ENCODE measurements at regions not wholly inside any gene's neighbourhood (a gene's known extent, or its start where the extent isn't known, plus 50 kb on each side); places are given as distances from the start of the nearest gene placed in this dataset.

DNA sequence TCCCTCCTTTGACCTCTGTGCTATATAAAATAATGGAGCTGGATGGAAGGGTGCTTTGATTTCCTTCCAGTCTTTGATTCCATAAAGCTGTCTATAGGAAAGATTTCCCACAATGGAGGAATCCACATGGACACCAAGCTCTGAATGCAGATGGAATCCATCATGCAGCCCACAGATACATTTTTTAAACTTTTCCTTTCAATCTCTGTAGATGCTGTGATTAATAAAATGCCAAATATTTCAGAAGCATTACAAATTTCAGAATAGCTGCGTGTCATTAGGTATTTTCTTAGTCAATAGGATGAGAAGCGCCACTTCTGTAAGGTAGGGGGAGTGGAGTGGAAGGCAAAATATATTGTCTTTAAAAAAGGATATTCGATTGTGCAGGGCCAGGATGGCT is 489.0 kb downstream of the NTRK3 start:
- TF ChIP-seq, protein P1, sequence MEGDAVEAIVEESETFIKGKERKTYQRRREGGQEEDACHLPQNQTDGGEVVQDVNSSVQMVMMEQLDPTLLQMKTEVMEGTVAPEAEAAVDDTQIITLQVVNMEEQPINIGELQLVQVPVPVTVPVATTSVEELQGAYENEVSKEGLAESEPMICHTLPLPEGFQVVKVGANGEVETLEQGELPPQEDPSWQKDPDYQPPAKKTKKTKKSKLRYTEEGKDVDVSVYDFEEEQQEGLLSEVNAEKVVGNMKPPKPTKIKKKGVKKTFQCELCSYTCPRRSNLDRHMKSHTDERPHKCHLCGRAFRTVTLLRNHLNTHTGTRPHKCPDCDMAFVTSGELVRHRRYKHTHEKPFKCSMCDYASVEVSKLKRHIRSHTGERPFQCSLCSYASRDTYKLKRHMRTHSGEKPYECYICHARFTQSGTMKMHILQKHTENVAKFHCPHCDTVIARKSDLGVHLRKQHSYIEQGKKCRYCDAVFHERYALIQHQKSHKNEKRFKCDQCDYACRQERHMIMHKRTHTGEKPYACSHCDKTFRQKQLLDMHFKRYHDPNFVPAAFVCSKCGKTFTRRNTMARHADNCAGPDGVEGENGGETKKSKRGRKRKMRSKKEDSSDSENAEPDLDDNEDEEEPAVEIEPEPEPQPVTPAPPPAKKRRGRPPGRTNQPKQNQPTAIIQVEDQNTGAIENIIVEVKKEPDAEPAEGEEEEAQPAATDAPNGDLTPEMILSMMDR (IDR thresholded peaks at IDR 0.05 in 8 of 11, conservative IDR thresholded peaks at IDR 0.05 in 3 of 11) = no peak
- TF ChIP-seq POLR2A (IDR thresholded peaks at IDR 0.05) = no peak
